K562 (cell line): ENCODE measurements at regions not wholly inside any gene's neighbourhood (a gene's known extent, or its start where the extent isn't known, plus 50 kb on each side); places are given as distances from the start of the nearest gene placed in this dataset.

Experiments
- EP300 ChIP-seq: IDR thresholded peaks from 2 replicates; pipeline ENCODE4 v1.6.1; 2012; ENCODE audit warnings: low read length, improper control_type of control experiment
- FOXM1 ChIP-seq, 2 experiments: fragments of 450-650 bp in 1 of 2; sonication (generic) in 1 of 2; formaldehyde crosslinking in 1 of 2; IDR thresholded peaks; 2 replicates each; pipeline versions ENCODE4 v1.6.1 to v1.9.0; 2017 to 2022; ENCODE audit warnings: low read depth in 2 of 2, mild to moderate bottlenecking in 2 of 2, missing genetic modification reagents in 1 of 2, moderate library complexity in 1 of 2
- POLR2A ChIP-seq: fragments of 450-650 bp; conservative IDR thresholded peaks from 2 replicates; pipeline ENCODE4 v1.6.1; 2016
- PTBP1 ChIP-seq: fragments of 200-400 bp; formaldehyde crosslinking; IDR thresholded peaks from 2 replicates; pipeline ENCODE4 v1.6.1; 2017; ENCODE audit warnings: low read depth, low read length
- PURB ChIP-seq: sonication (generic); formaldehyde crosslinking; IDR thresholded peaks from 2 replicates; pipeline ENCODE4 v1.9.0; 2021; ENCODE audit warnings: low read depth, mild to moderate bottlenecking, missing genetic modification reagents
- TRIM24 ChIP-seq, 2 experiments: fragments of 450-650 bp; IDR thresholded peaks; 2 replicates each; pipeline ENCODE4 v1.6.1; 2016
- YY1 ChIP-seq, 3 experiments: IDR thresholded peaks; 2 replicates each; pipeline ENCODE4 v1.6.1; 2011; ENCODE audit warnings: low read length in 2 of 3, mild to moderate bottlenecking in 2 of 3, moderate library complexity in 2 of 3, borderline replicate concordance in 1 of 3, control low read depth in 1 of 3, low read depth in 1 of 3; ENCODE audit not compliant: insufficient read depth in 3 of 3, insufficient replicate concordance in 2 of 3, control insufficient read depth in 1 of 3, insufficient read length in 1 of 3; ENCODE audit errors: extremely low read depth in 1 of 3
- ZNF174 ChIP-seq: fragments of 250-450 bp; sonication (Bioruptor Pico); IDR thresholded peaks from 2 replicates; pipeline ENCODE4 v1.4.0; 2020; ENCODE audit warnings: mild to moderate bottlenecking
- TF ChIP-seq, protein P1 (sequence below): sonication (generic); formaldehyde crosslinking; IDR thresholded peaks from 2 replicates; pipeline ENCODE4 v1.9.0; 2022; ENCODE audit warnings: mild to moderate bottlenecking, missing genetic modification reagents
- TF ChIP-seq, protein P2 (sequence below), 3 experiments: IDR thresholded peaks in 2 of 3; conservative IDR thresholded peaks in 1 of 3; 2 replicates each; pipeline ENCODE4 v1.5.1; 2011 to 2012; ENCODE audit warnings: low read length in 3 of 3, mild to moderate bottlenecking in 3 of 3, control low read depth in 2 of 3, improper control_type of control experiment in 1 of 3, inconsistent platforms in 1 of 3, low read depth in 1 of 3, mixed read lengths in 1 of 3, moderate library complexity in 1 of 3; ENCODE audit not compliant: insufficient read depth in 2 of 3
- TF ChIP-seq, protein P3 (sequence below): IDR thresholded peaks from 2 replicates; pipeline ENCODE4 v1.6.1; 2012; ENCODE audit warnings: low read depth, low read length, improper control_type of control experiment, borderline replicate concordance

DNA sequence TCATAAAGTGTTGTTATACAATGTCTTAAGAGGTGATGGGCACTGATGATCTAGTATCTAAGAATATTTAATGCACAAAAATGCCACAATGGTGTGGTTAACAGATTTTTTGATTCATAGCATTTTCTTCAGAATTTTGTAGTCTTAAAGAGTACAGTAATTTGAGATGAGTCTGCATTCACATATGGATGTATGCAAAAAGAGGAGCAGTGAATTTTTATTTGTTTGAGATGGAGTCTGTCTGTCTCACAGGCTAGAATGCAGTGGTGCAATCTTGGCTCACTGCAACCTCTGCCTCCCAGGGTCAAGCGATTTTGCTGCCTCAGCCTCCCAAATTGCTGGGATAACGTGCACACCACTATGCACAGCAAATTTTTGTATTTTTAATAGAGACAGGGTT, 110.5 kb downstream of the ZPLD1 start:
- TF ChIP-seq PTBP1 (no peak), EP300 (no peak), TRIM24 (IDR thresholded peaks at IDR 0.05) (no peak), YY1 (IDR thresholded peaks at IDR 0.05; ENCODE audit: borderline replicate concordance in 1 of 3, control insufficient read depth in 1 of 3, extremely low read depth in 1 of 3, insufficient read depth in 3 of 3, insufficient read length in 1 of 3, insufficient replicate concordance in 2 of 3, low read depth in 1 of 3, low read length in 2 of 3) (no peak), POLR2A (no peak), PURB (no peak), FOXM1 (IDR thresholded peaks at IDR 0.05; ENCODE audit: low read depth) (no peak), FOXM1 (CRISPR knock-in tag; IDR thresholded peaks at IDR 0.05; ENCODE audit: low read depth) (no peak), ZNF174 (CRISPR knock-in tag) (no peak)
- TF ChIP-seq, protein P1, sequence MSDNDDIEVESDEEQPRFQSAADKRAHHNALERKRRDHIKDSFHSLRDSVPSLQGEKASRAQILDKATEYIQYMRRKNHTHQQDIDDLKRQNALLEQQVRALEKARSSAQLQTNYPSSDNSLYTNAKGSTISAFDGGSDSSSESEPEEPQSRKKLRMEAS (CRISPR knock-in tag) = no peak
- TF ChIP-seq, protein P2, sequence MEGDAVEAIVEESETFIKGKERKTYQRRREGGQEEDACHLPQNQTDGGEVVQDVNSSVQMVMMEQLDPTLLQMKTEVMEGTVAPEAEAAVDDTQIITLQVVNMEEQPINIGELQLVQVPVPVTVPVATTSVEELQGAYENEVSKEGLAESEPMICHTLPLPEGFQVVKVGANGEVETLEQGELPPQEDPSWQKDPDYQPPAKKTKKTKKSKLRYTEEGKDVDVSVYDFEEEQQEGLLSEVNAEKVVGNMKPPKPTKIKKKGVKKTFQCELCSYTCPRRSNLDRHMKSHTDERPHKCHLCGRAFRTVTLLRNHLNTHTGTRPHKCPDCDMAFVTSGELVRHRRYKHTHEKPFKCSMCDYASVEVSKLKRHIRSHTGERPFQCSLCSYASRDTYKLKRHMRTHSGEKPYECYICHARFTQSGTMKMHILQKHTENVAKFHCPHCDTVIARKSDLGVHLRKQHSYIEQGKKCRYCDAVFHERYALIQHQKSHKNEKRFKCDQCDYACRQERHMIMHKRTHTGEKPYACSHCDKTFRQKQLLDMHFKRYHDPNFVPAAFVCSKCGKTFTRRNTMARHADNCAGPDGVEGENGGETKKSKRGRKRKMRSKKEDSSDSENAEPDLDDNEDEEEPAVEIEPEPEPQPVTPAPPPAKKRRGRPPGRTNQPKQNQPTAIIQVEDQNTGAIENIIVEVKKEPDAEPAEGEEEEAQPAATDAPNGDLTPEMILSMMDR (IDR thresholded peaks at IDR 0.05 in 2 of 3, conservative IDR thresholded peaks at IDR 0.05 in 1 of 3; ENCODE audit: insufficient read depth in 2 of 3, low read depth in 1 of 3, low read length in 3 of 3) = no peak
- TF ChIP-seq, protein P3, sequence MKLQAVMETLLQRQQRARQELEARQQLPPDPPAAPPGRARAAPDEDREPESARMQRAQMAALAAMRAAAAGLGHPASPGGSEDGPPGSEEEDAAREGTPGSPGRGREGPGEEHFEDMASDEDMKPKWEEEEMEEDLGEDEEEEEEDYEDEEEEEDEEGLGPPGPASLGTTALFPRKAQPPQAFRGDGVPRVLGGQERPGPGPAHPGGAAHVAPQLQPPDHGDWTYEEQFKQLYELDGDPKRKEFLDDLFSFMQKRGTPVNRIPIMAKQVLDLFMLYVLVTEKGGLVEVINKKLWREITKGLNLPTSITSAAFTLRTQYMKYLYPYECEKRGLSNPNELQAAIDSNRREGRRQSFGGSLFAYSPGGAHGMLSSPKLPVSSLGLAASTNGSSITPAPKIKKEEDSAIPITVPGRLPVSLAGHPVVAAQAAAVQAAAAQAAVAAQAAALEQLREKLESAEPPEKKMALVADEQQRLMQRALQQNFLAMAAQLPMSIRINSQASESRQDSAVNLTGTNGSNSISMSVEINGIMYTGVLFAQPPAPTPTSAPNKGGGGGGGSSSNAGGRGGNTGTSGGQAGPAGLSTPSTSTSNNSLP = no peak
